Activated T-cell treated with anti-CD3 and anti-CD28 coated beads, Interleukin-2, amount 50 U/mL, for 72 hours (primary cell): ENCODE measurements at regions not wholly inside any gene's neighbourhood (a gene's known extent, or its start where the extent isn't known, plus 50 kb on each side); places are given as distances from the start of the nearest gene placed in this dataset.
"Not testable (repeated sequence)": the region's sequence is repeated elsewhere in the genome, so short reads cannot be mapped to it uniquely, and the experiment has no call there.

Source experiments
- ATAC-seq, 2 donors: fragments of 150-1000 bp; cut with Tn5 transposase; replicated peaks in 1 of 2; 2 replicates each; pipeline ENCODE4 v1.10.0; 2021; ENCODE audit warnings: moderate library complexity in 2 of 2, mild to moderate bottlenecking in 1 of 2
- DNase-seq, 2 donors: peaks; one replicate each; pipeline ENCODE4 v3.0.0; 2021 to 2022; ENCODE audit warnings: mixed read lengths in 1 of 2
- H3K27ac Mint-ChIP-seq: one replicate; pipeline ENCODE4 v1.8.0; 2022; ENCODE audit warnings: mild to moderate bottlenecking, moderate library complexity, mixed read lengths
- H3K27me3 Mint-ChIP-seq: one replicate; pipeline ENCODE4 v1.8.0; 2022; ENCODE audit warnings: low read depth, mixed read lengths
- H3K36me3 Mint-ChIP-seq, 2 donors: one replicate each; pipeline ENCODE4 v1.8.0; 2022; ENCODE audit warnings: mixed read lengths in 2 of 2, mild to moderate bottlenecking in 1 of 2; ENCODE audit not compliant: insufficient read depth in 2 of 2
- H3K4me1 Mint-ChIP-seq: one replicate; pipeline ENCODE4 v1.8.0; 2022; ENCODE audit warnings: low read depth, mixed read lengths
- H3K4me3 Mint-ChIP-seq, 2 donors: one replicate each; pipeline ENCODE4 v1.8.0; 2022; ENCODE audit warnings: mild to moderate bottlenecking in 2 of 2, mixed read lengths in 2 of 2, moderate library complexity in 2 of 2
- H3K9me3 Mint-ChIP-seq, 2 donors: one replicate each; pipeline ENCODE4 v1.8.0; 2022; ENCODE audit warnings: mixed read lengths in 2 of 2

- ATAC-seq, result no peak
Observed at GRCh38 chr13:34383728-34384127, 558.3 kb upstream of the NBEA start.

DNA sequence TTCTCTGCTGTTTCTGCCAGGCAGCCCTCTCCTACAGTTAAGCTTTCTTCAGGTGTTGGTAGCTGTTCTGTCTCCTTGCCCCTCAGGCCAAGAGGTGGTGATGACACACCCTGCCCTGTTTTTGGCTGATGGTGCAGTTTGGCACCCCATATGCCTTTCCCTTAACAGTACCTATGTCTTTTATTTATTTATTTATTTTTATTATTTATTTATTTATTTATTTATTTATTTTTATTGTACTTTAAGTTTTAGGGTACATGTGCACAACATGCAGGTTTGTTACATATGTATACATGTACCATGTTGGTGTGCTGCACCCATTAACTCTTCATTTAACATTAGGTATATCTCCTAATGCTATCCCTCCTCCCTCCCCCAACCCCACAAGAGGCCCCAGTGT lies 555.8 kb upstream of the NBEA start:
- not testable (repeated sequence) for ATAC-seq, H3K4me1 Mint-ChIP-seq, H3K27me3 Mint-ChIP-seq, H3K9me3 Mint-ChIP-seq, H3K4me3 Mint-ChIP-seq, H3K27ac Mint-ChIP-seq, H3K36me3 Mint-ChIP-seq, DNase-seq

More at GRCh38 chr13:34383728-34384127, 558.3 kb upstream of the NBEA start:
- DNase-seq, result no peak
- Mint-ChIP-seq H3K27me3 (no peaks in the 10 kb centered on the region), H3K36me3 (no peaks in the 10 kb centered on the region), H3K27ac (no peak overlapping the region), H3K4me1 (no peaks in the 10 kb centered on the region), H3K4me3 (no peak overlapping the region), H3K9me3 (peaks cover 2 to 4% of the 10 kb centered on the region in 2 donors)

DNA sequence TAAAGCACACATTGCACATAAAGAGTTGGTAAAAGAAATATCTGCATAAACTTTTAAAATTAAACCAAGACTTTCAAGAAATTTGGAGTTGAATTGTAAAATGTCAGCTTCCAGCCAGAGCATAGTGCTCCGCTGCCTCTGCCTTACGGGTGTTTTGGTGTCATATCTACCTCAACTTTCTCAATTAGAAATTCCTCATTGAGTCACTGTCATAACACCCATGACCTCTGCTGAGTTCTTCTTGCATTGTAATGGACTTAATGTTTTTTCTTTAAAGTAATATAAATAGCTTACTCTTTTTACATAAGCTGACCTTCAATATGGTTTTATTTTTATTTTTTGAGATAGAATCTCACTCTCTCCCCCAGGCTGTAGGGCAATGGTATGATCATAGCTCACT lies 551.0 kb upstream of the NBEA start:
- no peak overlapping the region for H3K4me3 Mint-ChIP-seq
- H3K4me1 Mint-ChIP-seq, result no peaks in the 10 kb centered on the region
- peaks cover 4 to 7% of the 10 kb centered on the region in 2 donors for H3K9me3 Mint-ChIP-seq
- no peak overlapping the region for H3K27ac Mint-ChIP-seq
- ATAC-seq (no peak), DNase-seq (no peak)
- H3K27me3 Mint-ChIP-seq, result no peaks in the 10 kb centered on the region
- H3K36me3 Mint-ChIP-seq, result peaks cover 0 to 2% of the 10 kb centered on the region in 2 donors

GRCh38 chr13:34401696-34402095 lies 540.4 kb upstream of the NBEA start:
- H3K4me3 Mint-ChIP-seq, result no peak overlapping the region
- H3K36me3 Mint-ChIP-seq, result peaks cover 0 to 1% of the 10 kb centered on the region in 2 donors
- no peak for DNase-seq
- no peak overlapping the region for H3K27ac Mint-ChIP-seq
- no peaks in the 10 kb centered on the region for H3K4me1 Mint-ChIP-seq
- no peak for ATAC-seq
- H3K27me3 Mint-ChIP-seq, result no peaks in the 10 kb centered on the region
- peaks cover 2 to 3% of the 10 kb centered on the region in 2 donors for H3K9me3 Mint-ChIP-seq

- H3K36me3 Mint-ChIP-seq, result no peaks in the 10 kb centered on the region
- no peak for ATAC-seq
Observed at GRCh38 chr13:34405410-34406181, 536.5 kb upstream of the NBEA start.

GRCh38 chr13:34408640-34409039 lies 533.4 kb upstream of the NBEA start:
- no peaks in the 10 kb centered on the region for H3K27me3 Mint-ChIP-seq
- no peaks in the 10 kb centered on the region for H3K4me1 Mint-ChIP-seq
- H3K4me3 Mint-ChIP-seq, result no peak overlapping the region
- DNase-seq, result no peak
- H3K9me3 Mint-ChIP-seq, result peaks cover 2 to 11% of the 10 kb centered on the region in 2 donors
- no peaks in the 10 kb centered on the region for H3K36me3 Mint-ChIP-seq
- ATAC-seq, result no peak
- no peak overlapping the region for H3K27ac Mint-ChIP-seq

More at GRCh38 chr13:34405410-34406181, 536.5 kb upstream of the NBEA start:
- peaks cover 2 to 9% of the 10 kb centered on the region in 2 donors for H3K9me3 Mint-ChIP-seq
- H3K27ac Mint-ChIP-seq, result no peak overlapping the region
- no peak for DNase-seq
- H3K4me3 Mint-ChIP-seq, result no peak overlapping the region
- no peaks in the 10 kb centered on the region for H3K27me3 Mint-ChIP-seq
- no peaks in the 10 kb centered on the region for H3K4me1 Mint-ChIP-seq

- ATAC-seq (peak in 1 of 2 donors; percentile 13), DNase-seq (no peak)
- Mint-ChIP-seq H3K4me3 (no peak overlapping the region), H3K27ac (no peak overlapping the region), H3K36me3 (no peaks in the 10 kb centered on the region), H3K27me3 (no peaks in the 10 kb centered on the region), H3K9me3 (peaks cover 2 to 11% of the 10 kb centered on the region in 2 donors), H3K4me1 (no peaks in the 10 kb centered on the region)
Observed at GRCh38 chr13:34409496-34410182, 532.4 kb upstream of the NBEA start.

GRCh38 chr13:34410678-34411077 lies 531.4 kb upstream of the NBEA start:
- Mint-ChIP-seq H3K4me3 (no peak overlapping the region), H3K27ac (no peak overlapping the region), H3K27me3 (no peaks in the 10 kb centered on the region), H3K36me3 (no peaks in the 10 kb centered on the region), H3K9me3 (peaks cover 2 to 11% of the 10 kb centered on the region in 2 donors), H3K4me1 (no peaks in the 10 kb centered on the region)
- no peak for DNase-seq
- ATAC-seq, result no peak

DNA sequence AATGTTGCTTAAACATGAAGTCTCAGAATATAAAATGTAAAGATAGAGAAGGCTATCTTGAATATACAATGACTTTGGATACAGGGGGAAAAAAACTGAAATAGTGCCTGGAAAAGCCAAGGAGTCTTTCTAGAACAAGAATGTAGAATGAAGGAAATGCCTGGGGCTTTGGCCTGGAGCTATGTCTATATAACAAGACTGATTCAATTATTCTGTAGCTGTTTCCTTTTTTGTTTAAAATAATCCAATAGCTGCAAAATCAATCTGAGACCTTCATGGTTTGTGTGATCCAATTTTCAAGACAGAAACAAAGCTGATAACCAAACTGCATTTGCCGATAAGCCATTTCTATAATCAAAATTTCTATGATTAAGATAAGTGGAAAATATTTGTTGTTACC lies 530.9 kb upstream of the NBEA start:
- H3K4me3 Mint-ChIP-seq, result no peak overlapping the region
- H3K27me3 Mint-ChIP-seq, result no peaks in the 10 kb centered on the region
- H3K36me3 Mint-ChIP-seq, result no peaks in the 10 kb centered on the region
- no peak for ATAC-seq
- no peak overlapping the region for H3K27ac Mint-ChIP-seq
- DNase-seq, result no peak
- H3K9me3 Mint-ChIP-seq, result peaks cover 2 to 11% of the 10 kb centered on the region in 2 donors
- H3K4me1 Mint-ChIP-seq, result no peaks in the 10 kb centered on the region

DNA sequence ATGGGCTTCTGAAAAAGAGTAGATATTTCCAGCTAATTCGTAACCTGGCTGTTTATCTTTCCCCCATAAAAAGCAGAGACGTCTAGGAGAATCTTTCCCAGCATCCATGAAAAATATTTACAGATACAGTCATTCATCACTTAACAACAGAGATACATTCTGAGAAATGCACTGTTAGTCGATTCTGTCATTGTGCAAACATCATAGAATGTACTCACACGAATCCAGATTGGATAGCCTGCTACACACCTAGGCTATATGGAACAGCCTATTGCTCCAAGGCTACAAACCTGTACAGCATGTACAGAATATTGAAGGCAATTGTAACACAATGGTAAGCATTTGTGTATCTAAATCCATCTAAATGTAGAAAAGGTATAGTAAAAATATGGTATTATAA lies 530.2 kb upstream of the NBEA start:
- no peak for DNase-seq
- ATAC-seq, result no peak

DNA sequence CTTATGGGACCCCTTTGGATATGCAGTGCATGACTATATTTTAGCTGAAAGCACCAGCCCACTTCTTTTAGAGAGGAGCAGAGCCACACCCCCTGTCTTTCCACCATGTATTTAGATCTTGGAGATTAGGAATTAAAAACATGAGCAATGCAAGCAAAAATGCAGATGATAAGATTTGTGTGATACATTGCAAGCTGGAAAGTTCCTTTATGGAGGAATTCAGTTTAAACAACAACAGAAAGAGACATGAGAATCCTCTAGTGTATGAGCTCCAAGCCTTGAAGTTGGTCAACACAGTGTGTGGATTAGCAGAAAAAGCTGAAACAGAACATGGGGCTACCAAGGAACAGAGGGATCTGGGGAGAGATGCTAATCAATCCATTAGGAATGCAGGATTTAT lies 529.8 kb upstream of the NBEA start:
- H3K4me3 Mint-ChIP-seq, result no peak overlapping the region
- peaks cover 1 to 11% of the 10 kb centered on the region in 2 donors for H3K9me3 Mint-ChIP-seq
- no peak for ATAC-seq
- DNase-seq, result no peak
- H3K27ac Mint-ChIP-seq, result no peak overlapping the region
- no peaks in the 10 kb centered on the region for H3K36me3 Mint-ChIP-seq
- no peaks in the 10 kb centered on the region for H3K27me3 Mint-ChIP-seq
- no peaks in the 10 kb centered on the region for H3K4me1 Mint-ChIP-seq

More for the DNA sequence above, 530.2 kb upstream of the NBEA start:
- Mint-ChIP-seq H3K36me3 (no peaks in the 10 kb centered on the region), H3K27me3 (no peaks in the 10 kb centered on the region), H3K4me1 (no peaks in the 10 kb centered on the region), H3K4me3 (no peak overlapping the region), H3K27ac (no peak overlapping the region), H3K9me3 (peaks cover 2 to 11% of the 10 kb centered on the region in 2 donors)

DNA sequence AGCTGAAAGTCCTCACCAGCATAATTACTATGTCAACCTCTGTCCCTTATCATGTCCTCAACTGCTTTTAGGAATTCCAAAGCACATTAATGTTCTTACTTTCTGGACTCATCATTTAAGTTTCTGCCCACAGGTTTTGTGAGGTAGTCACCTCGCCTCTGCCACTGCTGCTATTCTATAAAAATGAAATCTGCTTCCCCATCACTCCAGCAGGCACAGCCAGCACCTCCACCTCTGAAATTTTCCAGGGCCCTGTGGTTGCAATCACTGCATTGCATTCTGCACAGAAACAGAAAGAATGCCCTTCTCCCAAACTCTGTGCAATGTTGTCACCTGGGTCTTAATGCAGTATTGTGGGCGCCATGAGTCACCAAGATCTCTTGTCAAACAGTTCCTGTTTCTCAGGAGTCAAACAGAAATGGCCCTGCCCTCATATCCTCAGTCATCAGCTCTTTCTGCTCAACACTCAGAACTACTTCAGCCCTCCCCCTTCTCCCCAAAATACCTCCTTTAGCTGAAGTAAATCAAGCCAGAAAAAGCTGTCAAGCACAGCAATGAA lies 529.2 kb upstream of the NBEA start:
- H3K4me1 Mint-ChIP-seq, result no peaks in the 10 kb centered on the region
- ATAC-seq (peak in 1 of 2 donors; percentile 30), DNase-seq (no peak)
- H3K27ac Mint-ChIP-seq, result no peak overlapping the region
- no peaks in the 10 kb centered on the region for H3K36me3 Mint-ChIP-seq
- no peaks in the 10 kb centered on the region for H3K27me3 Mint-ChIP-seq
- H3K9me3 Mint-ChIP-seq, result peaks cover 0 to 5% of the 10 kb centered on the region in 2 donors
- H3K4me3 Mint-ChIP-seq, result no peak overlapping the region

DNA sequence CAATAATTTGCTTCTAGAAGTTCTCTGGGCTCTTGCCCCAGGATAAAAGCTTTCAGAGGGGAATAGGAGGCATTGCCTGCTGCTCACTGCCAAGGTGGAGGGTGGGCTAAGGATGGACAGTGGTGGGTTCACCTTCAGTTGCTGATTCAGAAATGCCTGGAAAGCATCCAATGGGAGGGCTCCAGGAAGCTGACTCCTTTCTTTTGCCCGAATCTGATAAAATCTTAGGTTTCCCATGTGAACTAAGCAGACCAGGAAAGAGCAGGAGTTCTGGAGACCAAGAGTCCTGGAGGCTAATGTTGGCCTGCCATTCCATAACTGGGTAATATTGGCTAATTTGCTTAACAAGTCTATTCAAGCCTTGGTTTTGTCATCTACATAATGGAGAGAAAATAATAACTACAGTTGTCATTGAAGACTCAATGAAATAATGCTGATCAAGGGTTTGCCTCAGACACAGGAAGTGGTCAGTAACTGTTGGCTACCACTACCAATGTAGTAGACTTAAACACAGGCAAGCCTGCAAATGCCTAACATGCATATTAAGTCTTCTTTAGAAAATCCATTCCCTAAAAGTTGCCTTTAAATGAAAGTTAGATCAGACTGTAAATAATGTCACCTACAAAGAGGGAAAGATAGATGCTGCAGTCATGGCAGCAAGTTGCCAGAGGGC lies 528.4 kb upstream of the NBEA start:
- Mint-ChIP-seq H3K4me3 (no peak overlapping the region), H3K4me1 (no peaks in the 10 kb centered on the region), H3K36me3 (no peaks in the 10 kb centered on the region), H3K9me3 (peaks cover 0 to 3% of the 10 kb centered on the region in 2 donors), H3K27me3 (no peaks in the 10 kb centered on the region), H3K27ac (no peak overlapping the region)
- DNase-seq (no peak), ATAC-seq (no peak)
